MM.1S (cell line): ENCODE measurements at regions not wholly inside any gene's neighbourhood (a gene's known extent, or its start where the extent isn't known, plus 50 kb on each side); places are given as distances from the start of the nearest gene placed in this dataset.

ENCODE experiments used
- DNase-seq: peaks from one replicate; pipeline ENCODE4 v3.0.0-alpha.2; 2015
- H2AFZ ChIP-seq: fragments of 300-600 bp; sonication (generic); 2 replicates; pipeline ENCODE4 v1.6.0; 2016; ENCODE audit warnings: antibody characterized with exemption, low read length
- H3F3A ChIP-seq: fragments of 300-600 bp; sonication (generic); 2 replicates; pipeline ENCODE4 v1.6.1; 2016; ENCODE audit warnings: mild to moderate bottlenecking, antibody characterized with exemption, low read length, moderate library complexity, mixed read lengths; ENCODE audit not compliant: insufficient read depth
- H3K27ac ChIP-seq: fragments of 300-600 bp; sonication (generic); 2 replicates; pipeline ENCODE4 v1.5.1; 2016; ENCODE audit warnings: mild to moderate bottlenecking, low read length
- H3K27me3 ChIP-seq: fragments of 300-600 bp; sonication (generic); replicated peaks from 2 replicates; pipeline ENCODE4 v1.6.0; 2016; ENCODE audit warnings: low read length; ENCODE audit not compliant: insufficient read depth
- H3K36me3 ChIP-seq: fragments of 300-600 bp; sonication (generic); replicated peaks from 2 replicates; pipeline ENCODE4 v1.6.1; 2016; ENCODE audit warnings: mild to moderate bottlenecking, low read length, mixed read lengths; ENCODE audit not compliant: insufficient read depth
- H3K4me1 ChIP-seq: fragments of 300-600 bp; sonication (generic); 2 replicates; pipeline ENCODE4 v1.6.1; 2016; ENCODE audit warnings: low read length, mixed read lengths
- H3K4me2 ChIP-seq: fragments of 300-600 bp; sonication (generic); 2 replicates; pipeline ENCODE4 v1.6.0; 2016; ENCODE audit warnings: low read depth, low read length
- H3K4me3 ChIP-seq: fragments of 300-600 bp; sonication (generic); 2 replicates; pipeline ENCODE4 v1.5.1; 2016; ENCODE audit warnings: low read length, mixed read lengths
- H3K79me2 ChIP-seq: fragments of 300-600 bp; sonication (generic); 2 replicates; pipeline ENCODE4 v1.6.1; 2016; ENCODE audit warnings: mixed run types, low read length, mixed read lengths
- H3K9ac ChIP-seq: fragments of 300-600 bp; sonication (generic); 2 replicates; pipeline ENCODE4 v1.6.1; 2016; ENCODE audit warnings: low read length, mixed read lengths
- H3K9me2 ChIP-seq: fragments of 300-600 bp; sonication (generic); replicated peaks from 2 replicates; pipeline ENCODE4 v1.6.1; 2016; ENCODE audit warnings: mild to moderate bottlenecking, low read length, mixed read lengths; ENCODE audit not compliant: insufficient read depth
- H3K9me3 ChIP-seq: fragments of 300-600 bp; sonication (generic); replicated peaks from 2 replicates; pipeline ENCODE4 v1.6.1; 2016; ENCODE audit warnings: mild to moderate bottlenecking, low read length, mixed read lengths; ENCODE audit not compliant: insufficient read depth
- H4K20me1 ChIP-seq: fragments of 300-600 bp; sonication (generic); 2 replicates; pipeline ENCODE4 v1.6.1; 2016; ENCODE audit warnings: mild to moderate bottlenecking, low read length, moderate library complexity, mixed read lengths; ENCODE audit not compliant: insufficient read depth
- EZH2 ChIP-seq: fragments of 300-600 bp; sonication (generic); optimal IDR thresholded peaks from 2 replicates; pipeline ENCODE3; 2017; ENCODE audit warnings: low read depth, mild to moderate bottlenecking, antibody characterized with exemption, low read length, mixed read lengths
- EZH2phosphoT487 ChIP-seq: fragments of 300-600 bp; sonication (generic); IDR thresholded peaks from 2 replicates; pipeline ENCODE4 v1.6.1; 2018; ENCODE audit warnings: antibody characterized with exemption, low read length
- TF ChIP-seq, protein P1 (sequence below): fragments of 300-600 bp; sonication (generic); IDR thresholded peaks from 2 replicates; pipeline ENCODE4 v1.5.1; 2016; ENCODE audit warnings: antibody characterized with exemption, low read length, mixed read lengths

DNA sequence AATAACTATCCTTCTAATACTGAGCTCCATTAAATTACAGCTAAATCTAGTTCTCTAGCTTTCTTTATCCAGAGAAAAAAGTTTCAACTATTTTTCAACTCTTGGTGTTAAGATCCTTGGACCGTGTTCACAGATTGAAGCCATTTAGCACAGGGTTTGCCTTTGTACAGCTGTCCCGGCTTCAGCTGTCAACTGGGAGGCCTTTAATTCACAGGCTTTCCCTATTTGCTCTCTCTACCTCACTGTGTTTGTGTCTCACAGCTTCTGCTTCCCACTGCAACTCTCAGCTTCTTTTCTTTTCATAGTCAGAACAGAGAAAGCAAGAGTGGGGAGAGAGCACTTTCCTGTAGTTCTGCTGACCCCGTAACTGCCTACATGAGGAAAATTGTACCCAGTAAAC lies 76.9 kb upstream of the SMAD1 start:
- H3K9ac ChIP-seq = no peak overlapping the region
- no peak for DNase-seq
- no peaks in the 10 kb centered on the region for H3K27me3 ChIP-seq
- no peaks in the 10 kb centered on the region for H3K79me2 ChIP-seq
- H3K9me2 ChIP-seq = no peaks in the 10 kb centered on the region
- H3K4me1 ChIP-seq = no peaks in the 10 kb centered on the region
- no peak overlapping the region for H3K4me3 ChIP-seq
- no peak for TF ChIP-seq EZH2
- no peak for TF ChIP-seq EZH2phosphoT487
- TF ChIP-seq, protein P1, sequence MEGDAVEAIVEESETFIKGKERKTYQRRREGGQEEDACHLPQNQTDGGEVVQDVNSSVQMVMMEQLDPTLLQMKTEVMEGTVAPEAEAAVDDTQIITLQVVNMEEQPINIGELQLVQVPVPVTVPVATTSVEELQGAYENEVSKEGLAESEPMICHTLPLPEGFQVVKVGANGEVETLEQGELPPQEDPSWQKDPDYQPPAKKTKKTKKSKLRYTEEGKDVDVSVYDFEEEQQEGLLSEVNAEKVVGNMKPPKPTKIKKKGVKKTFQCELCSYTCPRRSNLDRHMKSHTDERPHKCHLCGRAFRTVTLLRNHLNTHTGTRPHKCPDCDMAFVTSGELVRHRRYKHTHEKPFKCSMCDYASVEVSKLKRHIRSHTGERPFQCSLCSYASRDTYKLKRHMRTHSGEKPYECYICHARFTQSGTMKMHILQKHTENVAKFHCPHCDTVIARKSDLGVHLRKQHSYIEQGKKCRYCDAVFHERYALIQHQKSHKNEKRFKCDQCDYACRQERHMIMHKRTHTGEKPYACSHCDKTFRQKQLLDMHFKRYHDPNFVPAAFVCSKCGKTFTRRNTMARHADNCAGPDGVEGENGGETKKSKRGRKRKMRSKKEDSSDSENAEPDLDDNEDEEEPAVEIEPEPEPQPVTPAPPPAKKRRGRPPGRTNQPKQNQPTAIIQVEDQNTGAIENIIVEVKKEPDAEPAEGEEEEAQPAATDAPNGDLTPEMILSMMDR = no peak
- H3F3A ChIP-seq = no peaks in the 10 kb centered on the region
- no peak overlapping the region for H3K27ac ChIP-seq
- H3K36me3 ChIP-seq = no peaks in the 10 kb centered on the region
- H2AFZ ChIP-seq = no peak overlapping the region
- H3K9me3 ChIP-seq = no peaks in the 10 kb centered on the region
- no peaks in the 10 kb centered on the region for H4K20me1 ChIP-seq
- H3K4me2 ChIP-seq = no peak overlapping the region

DNA sequence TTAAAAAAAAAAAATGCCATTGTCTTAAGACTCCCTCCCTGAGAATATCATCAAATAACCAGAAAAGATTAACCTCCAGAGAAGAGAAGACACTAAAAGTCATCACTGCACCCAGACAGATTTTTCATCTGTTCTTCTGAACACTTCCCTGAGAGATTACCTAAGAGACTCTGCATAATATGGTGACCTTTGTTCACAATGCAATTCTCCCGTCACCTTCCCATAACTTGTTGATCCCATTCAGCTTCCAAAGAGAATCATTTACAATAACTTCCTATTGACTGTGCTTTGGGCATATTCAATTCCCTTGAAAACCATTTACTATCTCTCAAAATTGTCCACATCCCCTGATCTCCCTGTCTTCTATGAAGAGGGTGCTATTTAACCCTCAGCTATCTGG lies 85.1 kb upstream of the SMAD1 start:
- no peak overlapping the region for H3K4me2 ChIP-seq
- no peak overlapping the region for H3K27ac ChIP-seq
- H4K20me1 ChIP-seq = no peaks in the 10 kb centered on the region
- no peak overlapping the region for H2AFZ ChIP-seq
- no peaks in the 10 kb centered on the region for H3K9me3 ChIP-seq
- H3K4me1 ChIP-seq = no peaks in the 10 kb centered on the region
- DNase-seq = no peak
- H3K79me2 ChIP-seq = no peaks in the 10 kb centered on the region
- H3K4me3 ChIP-seq = no peak overlapping the region
- no peaks in the 10 kb centered on the region for H3F3A ChIP-seq
- no peak overlapping the region for H3K9ac ChIP-seq
- H3K27me3 ChIP-seq = no peaks in the 10 kb centered on the region
- no peak for TF ChIP-seq EZH2
- no peak for TF ChIP-seq EZH2phosphoT487
- TF ChIP-seq, protein P1 = no peak
- no peaks in the 10 kb centered on the region for H3K9me2 ChIP-seq
- no peaks in the 10 kb centered on the region for H3K36me3 ChIP-seq

DNA sequence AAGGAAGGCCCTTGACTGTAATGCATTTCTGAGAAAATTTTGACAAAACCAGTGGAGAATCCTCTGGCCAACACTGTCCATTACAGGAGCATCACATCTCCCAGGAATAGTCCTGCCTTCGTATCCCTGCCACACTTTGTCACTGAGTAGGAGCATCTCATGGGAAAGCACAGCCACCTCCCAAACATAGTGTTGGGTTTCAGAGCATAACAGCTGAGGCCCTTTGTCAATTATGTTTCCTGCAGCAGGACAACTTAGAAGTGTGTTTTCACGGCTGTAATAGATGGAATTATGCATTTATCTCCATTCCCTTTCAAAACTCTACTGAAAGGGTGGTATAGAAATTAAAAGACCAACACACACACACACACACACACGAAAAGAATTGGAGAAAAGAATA lies 91.1 kb upstream of the SMAD1 start:
- Histone ChIP-seq H4K20me1 (no peaks in the 10 kb centered on the region), H3K4me2 (no peak overlapping the region), H3K27me3 (no peaks in the 10 kb centered on the region), H3K36me3 (no peaks in the 10 kb centered on the region), H3K79me2 (no peaks in the 10 kb centered on the region), H3K4me3 (no peak overlapping the region), H3K27ac (no peak overlapping the region), H3F3A (no peaks in the 10 kb centered on the region; the same call in 1 of the 2 replicates), H3K9me2 (no peaks in the 10 kb centered on the region), H2AFZ (no peak overlapping the region), H3K9me3 (no peaks in the 10 kb centered on the region), H3K9ac (no peak overlapping the region), H3K4me1 (0 out of 2 replicates have a peak, but pooled peaks cover 11% of the 10 kb centered on the region)
- TF ChIP-seq, protein P1 = no peak
- TF ChIP-seq EZH2 (no peak), EZH2phosphoT487 (no peak)
- no peak for DNase-seq
